ENCODE measurements at regions not wholly inside any gene's neighbourhood (a gene's known extent, or its start where the extent isn't known, plus 50 kb on each side); places are given as distances from the start of the nearest gene placed in this dataset.

DNA sequence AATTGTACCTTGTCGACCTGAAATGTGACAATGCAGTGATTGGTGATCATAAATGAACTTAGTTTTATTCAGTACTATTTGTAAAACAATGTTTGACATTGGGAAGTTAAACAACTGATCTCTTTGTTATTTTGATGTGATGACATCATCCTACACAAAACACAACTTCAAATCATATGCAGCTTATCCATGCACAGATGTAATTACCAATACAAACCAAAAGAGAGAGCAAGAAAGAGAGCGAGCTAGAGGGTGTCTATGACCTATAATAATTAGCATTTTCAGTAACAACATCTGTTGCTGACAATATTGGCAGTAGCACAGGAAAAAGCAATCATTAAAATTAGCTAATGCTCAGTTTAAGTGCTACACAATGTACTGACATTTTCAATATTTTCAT, 320.9 kb downstream of the UTRN start:
- Histone ChIP-seq H3K23me2 (ENCODE audit: insufficient read length, low read depth, low read length, poor library complexity, severe bottlenecking) (no peaks in the 10 kb centered on the region), H3K4me1 (ENCODE audit: insufficient read depth, low read length) (peaks cover 6% of the 10 kb centered on the region; the same call in 1 of the 2 replicates), H4K5ac (ENCODE audit: insufficient read length, low read depth, low read length) (no peak overlapping the region), H3K56ac (ENCODE audit: insufficient read length, low read depth, low read length) (no peak overlapping the region), H3K18ac (ENCODE audit: insufficient read length, low read depth, low read length) (no peak overlapping the region), H3K79me1 (ENCODE audit: insufficient read depth, low read depth, low read length, poor library complexity, severe bottlenecking) (no peaks in the 10 kb centered on the region), H3K27me3 (ENCODE audit: insufficient read depth, low read length) (no peaks in the 10 kb centered on the region), H4K20me1 (ENCODE audit: control insufficient read depth, insufficient read depth, insufficient read length) (no peaks in the 10 kb centered on the region), H3K27ac (ENCODE audit: insufficient read length, low read depth, low read length) (no peak overlapping the region), H3K4ac (ENCODE audit: low read depth, low read length) (no peak overlapping the region), H2BK5ac (ENCODE audit: insufficient read length, low read length) (no peak overlapping the region), H3T11ph (ENCODE audit: low read length) (no peak overlapping the region), H4K8ac (replicated peaks; ENCODE audit: insufficient read length, low read depth, low read length) (no peak overlapping the region), H2BK120ac (ENCODE audit: low read depth, low read length, poor library complexity, severe bottlenecking) (no peak overlapping the region), H2BK15ac (ENCODE audit: low read depth, low read length) (no peak overlapping the region), H3K79me2 (ENCODE audit: insufficient read depth, low read length) (no peaks in the 10 kb centered on the region), H2AFZ (ENCODE audit: low read length) (no peak overlapping the region), H3K9ac (ENCODE audit: extremely low read depth, insufficient read length, low read length) (no peak overlapping the region), H3K23ac (ENCODE audit: insufficient read length, low read depth, low read length) (no peak overlapping the region), H3K14ac (ENCODE audit: insufficient read depth, low read length) (no peak overlapping the region), H3K9me3 (ENCODE audit: control insufficient read depth, low read depth, low read length) (no peaks in the 10 kb centered on the region), H2BK12ac (ENCODE audit: insufficient read length, low read depth, low read length) (no peak overlapping the region), H2BK20ac (ENCODE audit: low read depth, low read length, poor library complexity, severe bottlenecking) (no peak overlapping the region), H3K4me2 (ENCODE audit: insufficient read depth, insufficient read length, low read length) (no peak overlapping the region), H4K91ac (ENCODE audit: insufficient read length, low read depth, low read length) (no peak overlapping the region), H2AK5ac (ENCODE audit: insufficient read length, low read length) (no peak overlapping the region)
- Mint-ChIP-seq H3K27ac (peak overlapping the region in 2 of 3 experiments; percentile 7 to 67; a peak in 3 of 7 replicates), H3K9me3 (peaks cover 5 to 6% of the 10 kb centered on the region in 2 experiments; a peak in 4 of 5 replicates), H3K4me1 (peaks cover 52 to 64% of the 10 kb centered on the region in 2 experiments), H3K36me3 (ENCODE audit: insufficient read depth in 1 of 3, low read depth in 3 of 3) (peaks cover 6 to 64% (median 33%) of the 10 kb centered on the region in 3 experiments), H3K4me3 (no peak overlapping the region), H3K27me3 (ENCODE audit: low read depth) (no peaks in the 10 kb centered on the region)
- DNase-seq: no peak
- TF ChIP-seq CTCF (conservative IDR thresholded peaks at IDR 0.05): no peak
- WGBS (ENCODE audit: extremely low coverage, insufficient read length, low lambda C conversion rate): no CpG with 5 or more reads among the region's 2 CpGs

Measured in H9 (cell line).